HG02571 (cell line): ENCODE measurements at regions not wholly inside any gene's neighbourhood (a gene's known extent, or its start where the extent isn't known, plus 50 kb on each side); places are given as distances from the start of the nearest gene placed in this dataset.
"Not testable (repeated sequence)": the region's sequence is repeated elsewhere in the genome, so short reads cannot be mapped to it uniquely, and the experiment has no call there.

Source experiments
- ATAC-seq: cut with Tn5 transposase; IDR thresholded peaks from one replicate; pipeline ENCODE4 v1.9.1; 2021; ENCODE audit warnings: mild to moderate bottlenecking, moderate library complexity; ENCODE audit not compliant: unreplicated experiment

- peak; percentile 94 for ATAC-seq
Observed at GRCh38 chr9:75455444-75455921, 367.2 kb downstream of the OSTF1 start.

- no peak for ATAC-seq
Observed at GRCh38 chr9:75456698-75457097, 368.4 kb downstream of the OSTF1 start.

GRCh38 chr9:75457474-75458011 lies 369.2 kb downstream of the OSTF1 start:
- no peak for ATAC-seq

- not testable (repeated sequence) for ATAC-seq
Observed at GRCh38 chr9:75459311-75459710, 371.0 kb downstream of the OSTF1 start.

- no peak for ATAC-seq
Observed at GRCh38 chr9:75461183-75461582, 372.9 kb downstream of the OSTF1 start.

GRCh38 chr9:75462866-75463265 lies 374.6 kb downstream of the OSTF1 start:
- ATAC-seq, result no peak

GRCh38 chr9:75463871-75464270 lies 375.6 kb downstream of the OSTF1 start:
- no peak for ATAC-seq

GRCh38 chr9:75464726-75465125 lies 376.4 kb downstream of the OSTF1 start:
- no peak for ATAC-seq

- ATAC-seq, result no peak
Observed at GRCh38 chr9:75467142-75467541, 378.8 kb downstream of the OSTF1 start.

- ATAC-seq, result no peak
Observed at GRCh38 chr9:75471549-75472114, 383.3 kb downstream of the OSTF1 start.

- no peak for ATAC-seq
Observed at GRCh38 chr9:75482566-75482965, 394.3 kb downstream of the OSTF1 start.

- no peak for ATAC-seq
Observed at GRCh38 chr9:75483636-75484035, 395.3 kb downstream of the OSTF1 start.

GRCh38 chr9:75487856-75488718 lies 399.8 kb downstream of the OSTF1 start:
- no peak for ATAC-seq

- no peak for ATAC-seq
Observed at GRCh38 chr9:75488719-75489110, 400.4 kb downstream of the OSTF1 start.

- no peak for ATAC-seq
Observed at GRCh38 chr9:75490326-75490725, 400.1 kb upstream of the PCSK5 start.

- ATAC-seq, result no peak
Observed at GRCh38 chr9:75491533-75491932, 398.9 kb upstream of the PCSK5 start.

GRCh38 chr9:75499812-75500211 lies 390.7 kb upstream of the PCSK5 start:
- no peak for ATAC-seq

GRCh38 chr9:75500479-75500878 lies 390.0 kb upstream of the PCSK5 start:
- no peak for ATAC-seq

- ATAC-seq, result not testable (repeated sequence)
Observed at GRCh38 chr9:75500940-75501339, 389.5 kb upstream of the PCSK5 start.

GRCh38 chr9:75504721-75505120 lies 385.8 kb upstream of the PCSK5 start:
- no peak for ATAC-seq

GRCh38 chr9:75505654-75506053 lies 384.8 kb upstream of the PCSK5 start:
- no peak for ATAC-seq

- no peak for ATAC-seq
Observed at GRCh38 chr9:75529463-75529862, 361.0 kb upstream of the PCSK5 start.
